GM13977 (cell line): ENCODE measurements at regions not wholly inside any gene's neighbourhood (a gene's known extent, or its start where the extent isn't known, plus 50 kb on each side); places are given as distances from the start of the nearest gene placed in this dataset.

Experiments
- DNase-seq: peaks from one replicate; pipeline ENCODE4 v3.0.0; 2012; ENCODE audit warnings: low spot score
- CTCF ChIP-seq: IDR thresholded peaks from 2 replicates; pipeline ENCODE4 v1.5.1; 2012; ENCODE audit warnings: mild to moderate bottlenecking, control low read depth; ENCODE audit not compliant: insufficient read depth; ENCODE audit errors: extremely low read depth, missing control alignments
- in situ Hi-C: fragments of 300-500 bp; cut with MboI; formaldehyde crosslinking; loops from one replicate; pipeline ENCODE4 v1.12.0; 2022; ENCODE audit warnings: low sequenced_read_pairs, low pct_unique_long_range_greater_than_20kb, mixed read lengths, inconsistent platforms; ENCODE audit not compliant: unreplicated experiment

GRCh38 chr2:105557021-105557920 is 158.4 kb upstream of the FHL2 start:
- in situ Hi-C loops = no loop called here
- no peak for DNase-seq
- no peak for TF ChIP-seq CTCF

- TF ChIP-seq CTCF = no peak
- no peak for DNase-seq
- in situ Hi-C loops = no loop called here
These were observed 157.5 kb upstream of the FHL2 start for GRCh38 chr2:105556366-105556765.

GRCh38 chr2:105554235-105554634 is 155.4 kb upstream of the FHL2 start:
- DNase-seq = no peak
- no peak for TF ChIP-seq CTCF
- in situ Hi-C loops = no loop called here

GRCh38 chr2:105553538-105554196 is 154.8 kb upstream of the FHL2 start:
- in situ Hi-C loops = no loop called here
- no peak for DNase-seq
- no peak for TF ChIP-seq CTCF

GRCh38 chr2:105546628-105546974 is 147.8 kb upstream of the FHL2 start:
- in situ Hi-C loops = no loop called here
- DNase-seq = no peak
- no peak for TF ChIP-seq CTCF

- peak; percentile 70 for DNase-seq
- in situ Hi-C loops = no loop called here
- TF ChIP-seq CTCF = peak; percentile 73
These were observed 147.1 kb upstream of the FHL2 start for GRCh38 chr2:105545730-105546627.
